ENCODE measurements at regions not wholly inside any gene's neighbourhood (a gene's known extent, or its start where the extent isn't known, plus 50 kb on each side); places are given as distances from the start of the nearest gene placed in this dataset.

- TF ChIP-seq CTCF (IDR thresholded peaks at IDR 0.05; ENCODE audit: insufficient read depth, low read length) (no peak), REST (IDR thresholded peaks at IDR 0.05; ENCODE audit: insufficient replicate concordance, low read depth) (no peak), POLR2AphosphoS5 (IDR thresholded peaks at IDR 0.05; ENCODE audit: low read depth) (no peak), GABPA (IDR thresholded peaks at IDR 0.05; ENCODE audit: low read depth) (no peak), SPI1 (IDR thresholded peaks at IDR 0.05; ENCODE audit: borderline replicate concordance, low read depth) (no peak)
Observed at GRCh38 chr5:174229068-174229467, 183.6 kb downstream of the NSG2 start.
